ENCODE measurements at regions not wholly inside any gene's neighbourhood (a gene's known extent, or its start where the extent isn't known, plus 50 kb on each side); places are given as distances from the start of the nearest gene placed in this dataset.
A peak's percentile ranks its signal among the peaks of the same experiment; 100 is the strongest.

DNA sequence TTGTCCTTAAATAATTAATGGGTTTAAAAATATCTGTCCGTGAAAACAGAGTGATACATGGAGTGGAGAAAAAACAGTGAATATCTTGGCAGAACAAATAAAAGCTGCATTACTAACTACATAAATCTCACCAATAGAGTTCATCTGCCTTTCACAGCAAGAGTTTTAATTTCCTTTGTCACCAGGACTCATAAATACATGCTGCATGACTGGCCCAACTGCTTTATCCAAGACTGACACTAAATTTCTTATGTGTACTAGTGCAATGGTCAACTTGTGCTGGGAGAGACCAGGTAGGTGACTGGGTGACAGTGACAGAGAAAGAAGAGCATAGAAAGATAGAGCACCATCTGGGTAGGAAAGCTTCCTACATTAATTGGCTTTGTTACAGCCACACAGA lies 402.8 kb downstream of the RAD51AP2 start:
- TF ChIP-seq, protein P1, sequence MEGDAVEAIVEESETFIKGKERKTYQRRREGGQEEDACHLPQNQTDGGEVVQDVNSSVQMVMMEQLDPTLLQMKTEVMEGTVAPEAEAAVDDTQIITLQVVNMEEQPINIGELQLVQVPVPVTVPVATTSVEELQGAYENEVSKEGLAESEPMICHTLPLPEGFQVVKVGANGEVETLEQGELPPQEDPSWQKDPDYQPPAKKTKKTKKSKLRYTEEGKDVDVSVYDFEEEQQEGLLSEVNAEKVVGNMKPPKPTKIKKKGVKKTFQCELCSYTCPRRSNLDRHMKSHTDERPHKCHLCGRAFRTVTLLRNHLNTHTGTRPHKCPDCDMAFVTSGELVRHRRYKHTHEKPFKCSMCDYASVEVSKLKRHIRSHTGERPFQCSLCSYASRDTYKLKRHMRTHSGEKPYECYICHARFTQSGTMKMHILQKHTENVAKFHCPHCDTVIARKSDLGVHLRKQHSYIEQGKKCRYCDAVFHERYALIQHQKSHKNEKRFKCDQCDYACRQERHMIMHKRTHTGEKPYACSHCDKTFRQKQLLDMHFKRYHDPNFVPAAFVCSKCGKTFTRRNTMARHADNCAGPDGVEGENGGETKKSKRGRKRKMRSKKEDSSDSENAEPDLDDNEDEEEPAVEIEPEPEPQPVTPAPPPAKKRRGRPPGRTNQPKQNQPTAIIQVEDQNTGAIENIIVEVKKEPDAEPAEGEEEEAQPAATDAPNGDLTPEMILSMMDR (IDR thresholded peaks at IDR 0.05), result no peak
- Histone ChIP-seq H3K4me3 (no peak overlapping the region), H3K36me3 (no peaks in the 10 kb centered on the region), H3K27me3 (no peaks in the 10 kb centered on the region), H3K27ac (no peak overlapping the region), H3K4me1 (no peaks in the 10 kb centered on the region), H3K9me3 (no peaks in the 10 kb centered on the region)
- ATAC-seq (no peak), DNase-seq (no peak)
- intact Hi-C loops (cut with DNase I), result no loop called here

GRCh38 chr2:17115042-17115441 lies 403.2 kb downstream of the RAD51AP2 start:
- Histone ChIP-seq H3K36me3 (no peaks in the 10 kb centered on the region), H3K27ac (no peak overlapping the region), H3K9me3 (no peaks in the 10 kb centered on the region), H3K27me3 (no peaks in the 10 kb centered on the region), H3K4me3 (no peak overlapping the region), H3K4me1 (no peaks in the 10 kb centered on the region)
- intact Hi-C loops (cut with DNase I), result no loop called here
- ATAC-seq (no peak), DNase-seq (no peak)
- TF ChIP-seq, protein P1 (IDR thresholded peaks at IDR 0.05), result no peak

DNA sequence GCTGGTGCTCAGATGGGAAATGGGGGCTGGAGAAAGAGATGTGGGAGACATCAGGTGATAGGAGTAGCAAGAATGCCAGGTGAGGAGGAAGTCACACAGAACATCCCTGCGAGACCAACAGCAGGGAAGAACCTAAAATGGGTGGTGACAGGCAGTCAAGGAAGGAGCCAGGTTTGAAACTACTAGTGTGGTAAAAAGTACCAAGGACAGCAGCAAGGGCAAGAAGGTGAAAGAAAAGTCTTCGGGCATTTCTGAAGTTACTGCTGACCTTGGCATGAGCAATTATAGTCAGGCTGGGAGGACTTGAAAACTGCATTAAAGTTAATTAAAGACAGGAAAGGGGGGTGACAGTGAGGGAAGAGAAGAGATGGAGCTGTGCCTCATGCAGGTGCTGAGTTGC lies 410.4 kb downstream of the RAD51AP2 start:
- DNase-seq (no peak), ATAC-seq (no peak)
- H3K27me3 ChIP-seq, result no peaks in the 10 kb centered on the region
- no peak overlapping the region for H3K27ac ChIP-seq
- no peaks in the 10 kb centered on the region for H3K36me3 ChIP-seq
- no peaks in the 10 kb centered on the region for H3K9me3 ChIP-seq
- no peak overlapping the region for H3K4me3 ChIP-seq
- intact Hi-C loops (cut with DNase I), result no loop called here
- TF ChIP-seq, protein P1 (IDR thresholded peaks at IDR 0.05), result no peak
- H3K4me1 ChIP-seq, result no peaks in the 10 kb centered on the region

- intact Hi-C loops (cut with DNase I), result no loop called here
- H3K4me3 ChIP-seq, result no peak overlapping the region
- no peaks in the 10 kb centered on the region for H3K27me3 ChIP-seq
- no peaks in the 10 kb centered on the region for H3K9me3 ChIP-seq
- DNase-seq (peak in 1 of 4 donors; percentile 15), ATAC-seq (no peak)
- TF ChIP-seq, protein P1 (IDR thresholded peaks at IDR 0.05), result no peak
- no peaks in the 10 kb centered on the region for H3K4me1 ChIP-seq
- no peaks in the 10 kb centered on the region for H3K36me3 ChIP-seq
- H3K27ac ChIP-seq, result no peak overlapping the region
Measured at GRCh38 chr2:17107151-17107550, 411.1 kb downstream of the RAD51AP2 start.

DNA sequence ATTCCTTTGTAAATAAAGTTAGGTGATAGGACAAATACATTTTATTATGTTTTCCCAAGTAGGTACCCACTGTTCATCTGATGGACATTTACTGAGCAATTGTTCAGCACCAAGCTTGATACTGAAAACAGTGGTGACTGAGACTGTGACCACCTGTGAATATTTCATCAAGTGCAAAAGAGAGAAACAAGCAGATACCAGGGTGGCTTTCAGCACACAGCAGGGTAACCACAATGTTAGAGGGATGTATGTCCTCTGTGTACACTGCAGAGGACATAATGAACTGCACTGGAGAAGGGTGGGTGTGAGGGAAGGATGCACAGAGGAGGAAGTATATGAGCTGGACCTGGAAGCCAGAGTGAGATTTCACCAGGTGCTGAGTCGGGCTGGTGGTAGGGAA lies 411.8 kb downstream of the RAD51AP2 start:
- intact Hi-C loops (cut with DNase I), result no loop called here
- H3K27me3 ChIP-seq, result no peaks in the 10 kb centered on the region
- no peak overlapping the region for H3K27ac ChIP-seq
- no peak overlapping the region for H3K4me3 ChIP-seq
- H3K9me3 ChIP-seq, result no peaks in the 10 kb centered on the region
- ATAC-seq (no peak), DNase-seq (no peak)
- H3K4me1 ChIP-seq, result no peaks in the 10 kb centered on the region
- TF ChIP-seq, protein P1 (IDR thresholded peaks at IDR 0.05), result no peak
- H3K36me3 ChIP-seq, result no peaks in the 10 kb centered on the region

Data from left lung (tissue), 4 donors.